C4-2B (cell line): ENCODE measurements at regions not wholly inside any gene's neighbourhood (a gene's known extent, or its start where the extent isn't known, plus 50 kb on each side); places are given as distances from the start of the nearest gene placed in this dataset.

Experiments used
- CTCF ChIP-seq: fragments of 450-650 bp; conservative IDR thresholded peaks from 2 replicates; pipeline ENCODE4 v1.5.1; 2017; ENCODE audit warnings: mild to moderate bottlenecking
- ZFX ChIP-seq: fragments of 450-650 bp; IDR thresholded peaks from 2 replicates; pipeline ENCODE4 v1.6.1; 2017

GRCh38 chr15:39094116-39094515 lies 486.8 kb upstream of the THBS1 start:
- no peak for TF ChIP-seq CTCF
- TF ChIP-seq ZFX = no peak
